Effector CD8-positive, alpha-beta T cell (primary cell): ENCODE measurements at regions not wholly inside any gene's neighbourhood (a gene's known extent, or its start where the extent isn't known, plus 50 kb on each side); places are given as distances from the start of the nearest gene placed in this dataset.

ENCODE experiments used
- DNase-seq: peaks from one replicate; lab custom pipeline; 2025; lab: John Stamatoyannopoulos, UW

GRCh38 chr7:67764289-67764688, 767.7 kb downstream of the TYW1 start:
- no peak for DNase-seq

GRCh38 chr7:67765481-67766175, 769.0 kb downstream of the TYW1 start:
- DNase-seq: no peak

GRCh38 chr7:67766906-67767410, 770.3 kb downstream of the TYW1 start:
- DNase-seq: no peak

GRCh38 chr7:67771846-67772605, 775.4 kb downstream of the TYW1 start:
- DNase-seq: no peak

GRCh38 chr7:67773081-67773480, 776.4 kb downstream of the TYW1 start:
- no peak for DNase-seq

GRCh38 chr7:67777119-67777518, 780.5 kb downstream of the TYW1 start:
- DNase-seq: no peak

- DNase-seq: no peak
These were observed 785.2 kb downstream of the TYW1 start for GRCh38 chr7:67781841-67782240.

GRCh38 chr7:67786021-67786420, 789.4 kb downstream of the TYW1 start:
- DNase-seq: no peak

GRCh38 chr7:67788669-67789068, 792.0 kb downstream of the TYW1 start:
- no peak for DNase-seq

- DNase-seq: no peak
These were observed 795.3 kb downstream of the TYW1 start for GRCh38 chr7:67791918-67792317.

- no peak for DNase-seq
These were observed 797.9 kb downstream of the TYW1 start for GRCh38 chr7:67794544-67794943.

GRCh38 chr7:67803789-67804188, 807.2 kb downstream of the TYW1 start:
- DNase-seq: no peak

- DNase-seq: no peak
These were observed 809.4 kb downstream of the TYW1 start for GRCh38 chr7:67805921-67806471.

GRCh38 chr7:67807826-67808225, 811.2 kb downstream of the TYW1 start:
- DNase-seq: no peak

GRCh38 chr7:67809586-67809985, 813.0 kb downstream of the TYW1 start:
- DNase-seq: no peak

GRCh38 chr7:67813621-67814292, 817.1 kb downstream of the TYW1 start:
- DNase-seq: no peak

- DNase-seq: no peak
These were observed 820.8 kb downstream of the TYW1 start for GRCh38 chr7:67817481-67817880.

GRCh38 chr7:67821116-67821515, 824.5 kb downstream of the TYW1 start:
- DNase-seq: no peak

GRCh38 chr7:67823345-67823744, 826.7 kb downstream of the TYW1 start:
- DNase-seq: no peak

- DNase-seq: no peak
These were observed 828.7 kb downstream of the TYW1 start for GRCh38 chr7:67825356-67825755.

GRCh38 chr7:67841896-67842295, 845.3 kb downstream of the TYW1 start:
- DNase-seq: no peak

GRCh38 chr7:67842571-67842970, 845.9 kb downstream of the TYW1 start:
- no peak for DNase-seq
